Vagina (tissue), 2 donors: ENCODE measurements at regions not wholly inside any gene's neighbourhood (a gene's known extent, or its start where the extent isn't known, plus 50 kb on each side); places are given as distances from the start of the nearest gene placed in this dataset.

Experiments
- DNase-seq, 2 donors: peaks; one replicate each; pipeline ENCODE4 v3.0.0-alpha.2; 2017; ENCODE audit errors: extremely low spot score in 2 of 2
- H3K27ac ChIP-seq: fragments of 200-600 bp; sonication (generic); one replicate; pipeline ENCODE4 v1.5.1; 2019
- H3K27me3 ChIP-seq: fragments of 200-600 bp; sonication (generic); one replicate; pipeline ENCODE4 v1.5.1; 2019
- H3K36me3 ChIP-seq, 2 donors: fragments of 200-600 bp; sonication (generic); one replicate each; pipeline ENCODE4 v1.5.1; 2017 to 2019
- H3K4me1 ChIP-seq: fragments of 200-600 bp; sonication (generic); one replicate; pipeline ENCODE4 v1.5.1; 2019
- H3K4me3 ChIP-seq, 2 donors: fragments of 200-600 bp; sonication (generic); 1 replicate in 1 of 2; 2 replicates in 1 of 2; pipeline ENCODE4 v1.5.1; 2016 to 2019
- H3K9me3 ChIP-seq: fragments of 200-600 bp; sonication (generic); one replicate; pipeline ENCODE4 v1.5.1; 2019
- POLR2A ChIP-seq, 2 donors: fragments of 450-650 bp; IDR thresholded peaks; one replicate each; pipeline ENCODE4 v1.6.1; 2017; ENCODE audit warnings: antibody characterized with exemption in 2 of 2, mild to moderate bottlenecking in 2 of 2, moderate library complexity in 2 of 2
- POLR2AphosphoS5 ChIP-seq, 2 donors: sonication (generic); formaldehyde crosslinking; IDR thresholded peaks; one replicate each; pipeline ENCODE4 v1.9.0; 2017; ENCODE audit warnings: antibody characterized with exemption in 2 of 2, mild to moderate bottlenecking in 2 of 2, low read depth in 1 of 2; ENCODE audit not compliant: insufficient read depth in 1 of 2
- intact Hi-C: fragments of 100-400 bp; cut with DNase I; formaldehyde crosslinking; loops from one replicate; pipeline ENCODE4 v1.15.1; 2023
- TF ChIP-seq, protein P1 (sequence below), 3 experiments: fragments of 450-650 bp in 2 of 3; fragments of 200-600 bp in 1 of 3; sonication (generic) in 1 of 3; IDR thresholded peaks; one replicate each; pipeline ENCODE4 v1.5.1; 2017 to 2019; ENCODE audit warnings: antibody characterized with exemption in 3 of 3, mild to moderate bottlenecking in 2 of 3, moderate library complexity in 2 of 3

DNA sequence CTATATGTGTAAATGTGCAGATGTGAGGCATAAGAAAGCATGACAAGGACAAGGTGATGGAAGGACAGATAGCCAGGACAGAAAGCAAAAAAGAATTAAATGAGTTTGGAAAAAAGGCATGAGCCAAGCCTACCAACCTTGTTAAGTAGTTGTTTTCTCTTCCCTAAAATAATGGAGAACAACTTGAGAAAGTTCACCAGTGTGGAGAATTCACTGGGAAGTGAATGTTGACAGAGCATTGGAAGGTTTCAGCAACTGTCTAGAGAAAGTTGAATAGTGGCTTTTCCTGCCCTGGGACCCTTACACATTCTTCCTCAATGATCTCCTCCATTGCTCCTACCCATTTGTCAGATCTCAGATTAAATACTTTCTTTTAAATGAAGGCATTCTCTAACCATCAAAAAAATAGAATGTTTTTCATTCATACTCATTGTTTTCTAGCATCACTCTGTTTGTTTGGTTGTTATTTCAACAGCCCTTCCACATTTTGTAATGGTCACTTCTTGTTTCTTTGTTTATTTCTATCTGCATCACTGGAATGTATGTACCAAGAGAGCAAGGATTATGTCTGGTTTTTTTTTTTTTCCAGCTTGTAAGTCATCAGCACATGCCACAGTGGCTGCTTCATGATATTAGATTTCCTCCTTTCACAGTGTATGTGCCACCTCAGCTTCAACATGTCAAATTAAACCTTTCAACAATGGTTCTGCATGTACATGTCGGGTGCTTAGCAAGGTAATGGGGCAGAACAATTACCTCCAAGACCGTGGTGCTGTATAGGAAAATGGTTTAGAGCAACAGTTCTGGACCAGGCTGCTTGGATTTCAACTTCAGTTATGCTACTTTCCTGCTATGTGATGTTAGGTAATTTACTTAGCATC lies 586.0 kb upstream of the VRK2 start:
- Histone ChIP-seq H3K27ac (no peak overlapping the region), H3K36me3 (no peaks in the 10 kb centered on the region), H3K4me1 (no peaks in the 10 kb centered on the region), H3K27me3 (no peaks in the 10 kb centered on the region), H3K4me3 (no peak overlapping the region), H3K9me3 (no peaks in the 10 kb centered on the region)
- TF ChIP-seq POLR2AphosphoS5 (IDR thresholded peaks at IDR 0.05; ENCODE audit: insufficient read depth in 1 of 2, low read depth in 1 of 2) (no peak), POLR2A (IDR thresholded peaks at IDR 0.05) (no peak)
- TF ChIP-seq, protein P1, sequence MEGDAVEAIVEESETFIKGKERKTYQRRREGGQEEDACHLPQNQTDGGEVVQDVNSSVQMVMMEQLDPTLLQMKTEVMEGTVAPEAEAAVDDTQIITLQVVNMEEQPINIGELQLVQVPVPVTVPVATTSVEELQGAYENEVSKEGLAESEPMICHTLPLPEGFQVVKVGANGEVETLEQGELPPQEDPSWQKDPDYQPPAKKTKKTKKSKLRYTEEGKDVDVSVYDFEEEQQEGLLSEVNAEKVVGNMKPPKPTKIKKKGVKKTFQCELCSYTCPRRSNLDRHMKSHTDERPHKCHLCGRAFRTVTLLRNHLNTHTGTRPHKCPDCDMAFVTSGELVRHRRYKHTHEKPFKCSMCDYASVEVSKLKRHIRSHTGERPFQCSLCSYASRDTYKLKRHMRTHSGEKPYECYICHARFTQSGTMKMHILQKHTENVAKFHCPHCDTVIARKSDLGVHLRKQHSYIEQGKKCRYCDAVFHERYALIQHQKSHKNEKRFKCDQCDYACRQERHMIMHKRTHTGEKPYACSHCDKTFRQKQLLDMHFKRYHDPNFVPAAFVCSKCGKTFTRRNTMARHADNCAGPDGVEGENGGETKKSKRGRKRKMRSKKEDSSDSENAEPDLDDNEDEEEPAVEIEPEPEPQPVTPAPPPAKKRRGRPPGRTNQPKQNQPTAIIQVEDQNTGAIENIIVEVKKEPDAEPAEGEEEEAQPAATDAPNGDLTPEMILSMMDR (IDR thresholded peaks at IDR 0.05) = no peak
- intact Hi-C loops = no loop called here
- no peak for DNase-seq

DNA sequence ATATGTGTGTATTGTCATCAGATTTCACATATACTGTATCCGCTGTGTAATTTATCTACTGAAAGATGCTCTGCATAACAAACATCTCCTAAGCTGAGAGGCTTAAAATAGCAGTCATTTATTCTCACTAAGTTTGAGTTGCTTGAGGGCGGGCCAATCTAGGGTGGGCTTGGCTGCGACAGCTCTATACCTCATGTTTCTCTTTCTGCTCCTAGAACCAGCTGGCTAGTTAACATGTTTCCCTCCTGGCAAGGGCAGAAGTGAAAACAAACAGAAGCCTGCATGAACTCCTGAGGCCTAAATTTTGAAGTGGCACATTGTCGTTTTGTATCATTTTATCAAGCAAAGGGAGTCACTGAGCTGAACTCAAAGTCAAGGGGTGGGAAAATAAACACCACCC lies 585.0 kb upstream of the VRK2 start:
- TF ChIP-seq POLR2AphosphoS5 (IDR thresholded peaks at IDR 0.05; ENCODE audit: insufficient read depth in 1 of 2, low read depth in 1 of 2) (no peak), POLR2A (IDR thresholded peaks at IDR 0.05) (no peak)
- TF ChIP-seq, protein P1 (IDR thresholded peaks at IDR 0.05) = no peak
- no peak overlapping the region for H3K4me3 ChIP-seq
- intact Hi-C loops = no loop called here

DNA sequence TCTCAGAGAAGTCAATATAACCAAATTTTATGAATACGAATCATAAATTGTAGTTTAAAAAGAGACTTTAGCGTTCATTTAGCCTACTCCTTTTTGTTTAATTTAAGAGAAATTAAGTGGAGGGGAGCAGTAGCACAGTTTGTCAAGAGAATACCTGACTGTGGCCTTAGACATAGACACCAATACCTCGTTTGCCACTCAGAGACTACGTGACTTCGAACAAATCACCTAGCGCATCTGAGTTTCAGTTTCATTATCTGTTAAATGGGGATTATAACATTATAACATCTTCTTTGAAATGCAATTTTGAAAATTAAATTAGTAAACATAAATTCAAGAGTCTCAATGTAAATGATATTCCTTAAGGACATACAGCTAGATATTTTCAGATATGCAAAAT lies 581.5 kb upstream of the VRK2 start:
- no peaks in the 10 kb centered on the region for H3K4me1 ChIP-seq
- H3K4me3 ChIP-seq = no peak overlapping the region
- intact Hi-C loops = no loop called here

More for the DNA sequence above, 585.0 kb upstream of the VRK2 start:
- no peaks in the 10 kb centered on the region for H3K27me3 ChIP-seq
- no peaks in the 10 kb centered on the region for H3K9me3 ChIP-seq
- H3K4me1 ChIP-seq = no peaks in the 10 kb centered on the region
- H3K27ac ChIP-seq = no peak overlapping the region
- no peak for DNase-seq
- no peaks in the 10 kb centered on the region for H3K36me3 ChIP-seq

DNA sequence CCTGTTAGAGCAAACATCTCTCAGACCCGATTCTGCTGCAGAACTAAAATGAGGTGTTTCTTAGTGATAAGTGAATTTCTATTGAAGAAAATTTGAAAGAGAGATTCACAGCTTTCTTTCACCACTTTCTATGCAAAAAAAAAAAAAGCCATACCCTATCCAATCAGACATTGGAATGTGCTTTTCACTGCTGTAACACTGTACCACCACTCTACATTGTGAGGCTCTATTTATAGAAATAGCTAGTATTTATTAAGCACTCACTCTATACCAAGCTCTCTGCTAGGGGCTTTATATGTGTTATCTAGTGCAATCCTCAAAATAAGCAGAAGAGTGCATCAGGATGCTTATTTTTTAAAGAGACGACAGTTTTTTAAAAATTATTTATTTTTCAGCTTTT lies 580.6 kb upstream of the VRK2 start:
- Histone ChIP-seq H3K4me1 (no peaks in the 10 kb centered on the region), H3K27me3 (no peaks in the 10 kb centered on the region), H3K4me3 (no peak overlapping the region), H3K36me3 (no peaks in the 10 kb centered on the region), H3K9me3 (no peaks in the 10 kb centered on the region), H3K27ac (no peak overlapping the region)
- intact Hi-C loops = no loop called here
- no peak for TF ChIP-seq POLR2AphosphoS5 (IDR thresholded peaks at IDR 0.05; ENCODE audit: insufficient read depth in 1 of 2, low read depth in 1 of 2)
- TF ChIP-seq, protein P1 (IDR thresholded peaks at IDR 0.05) = no peak
- no peak for TF ChIP-seq POLR2A (IDR thresholded peaks at IDR 0.05)
- DNase-seq = no peak

More for the DNA sequence above, 581.5 kb upstream of the VRK2 start:
- TF ChIP-seq POLR2AphosphoS5 (IDR thresholded peaks at IDR 0.05; ENCODE audit: insufficient read depth in 1 of 2, low read depth in 1 of 2) (no peak), POLR2A (IDR thresholded peaks at IDR 0.05) (no peak)
- TF ChIP-seq, protein P1 (IDR thresholded peaks at IDR 0.05) = no peak
- no peak for DNase-seq
- H3K9me3 ChIP-seq = no peaks in the 10 kb centered on the region
- H3K36me3 ChIP-seq = no peaks in the 10 kb centered on the region
- no peak overlapping the region for H3K27ac ChIP-seq
- H3K27me3 ChIP-seq = no peaks in the 10 kb centered on the region

DNA sequence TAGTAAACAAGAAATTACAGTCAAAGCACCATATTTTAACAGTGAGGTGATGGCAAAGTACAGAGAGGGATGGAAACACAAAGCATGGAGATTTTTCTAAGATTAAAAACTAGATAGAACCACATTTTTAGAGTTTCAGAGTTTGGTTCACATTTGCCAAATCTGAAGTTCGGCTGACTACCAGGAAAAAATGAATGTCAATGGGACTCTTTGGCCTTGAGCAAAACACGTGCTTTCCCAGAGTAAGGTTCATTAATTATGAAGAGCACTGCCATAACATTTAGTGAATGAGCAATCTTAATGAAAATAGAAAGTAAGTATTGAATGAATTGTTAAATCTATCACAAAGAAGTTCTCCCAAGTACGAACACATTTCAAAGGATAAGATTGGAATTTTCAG lies 571.2 kb upstream of the VRK2 start:
- Histone ChIP-seq H3K4me1 (no peaks in the 10 kb centered on the region), H3K27me3 (no peaks in the 10 kb centered on the region), H3K9me3 (no peaks in the 10 kb centered on the region), H3K4me3 (no peak overlapping the region), H3K36me3 (no peaks in the 10 kb centered on the region), H3K27ac (no peak overlapping the region)
- no peak for DNase-seq
- intact Hi-C loops = no loop called here
- TF ChIP-seq POLR2A (IDR thresholded peaks at IDR 0.05) (no peak), POLR2AphosphoS5 (IDR thresholded peaks at IDR 0.05; ENCODE audit: insufficient read depth in 1 of 2, low read depth in 1 of 2) (no peak)
